ENCODE measurements at regions not wholly inside any gene's neighbourhood (a gene's known extent, or its start where the extent isn't known, plus 50 kb on each side); places are given as distances from the start of the nearest gene placed in this dataset.

- DNase-seq, result no peak
These were observed 503.2 kb upstream of the MKI67 start for GRCh38 chr10:128629111-128630096.

- no peak for DNase-seq
These were observed 504.6 kb upstream of the MKI67 start for GRCh38 chr10:128630787-128631252.

GRCh38 chr10:128631801-128632241 lies 505.6 kb upstream of the MKI67 start:
- no peak for DNase-seq

- DNase-seq, result no peak
These were observed 506.5 kb upstream of the MKI67 start for GRCh38 chr10:128632694-128633093.

GRCh38 chr10:128633864-128634540 lies 507.8 kb upstream of the MKI67 start:
- no peak for DNase-seq

GRCh38 chr10:128642023-128642422 lies 515.8 kb upstream of the MKI67 start:
- DNase-seq, result no peak

- DNase-seq, result no peak
These were observed 516.3 kb upstream of the MKI67 start for GRCh38 chr10:128642502-128642901.

GRCh38 chr10:128643658-128644057 lies 517.4 kb upstream of the MKI67 start:
- DNase-seq, result no peak

GRCh38 chr10:128645486-128645885 lies 519.3 kb upstream of the MKI67 start:
- DNase-seq, result no peak

GRCh38 chr10:128646956-128647355 lies 520.7 kb upstream of the MKI67 start:
- DNase-seq, result no peak

- no peak for DNase-seq
These were observed 531.3 kb upstream of the MKI67 start for GRCh38 chr10:128657548-128657947.

GRCh38 chr10:128660726-128661125 lies 534.5 kb upstream of the MKI67 start:
- DNase-seq, result no peak

- DNase-seq, result no peak
These were observed 535.4 kb upstream of the MKI67 start for GRCh38 chr10:128661404-128662197.

GRCh38 chr10:128662520-128662919 lies 536.3 kb upstream of the MKI67 start:
- no peak for DNase-seq

GRCh38 chr10:128664729-128665128 lies 538.5 kb upstream of the MKI67 start:
- DNase-seq, result no peak

- DNase-seq, result no peak
These were observed 549.2 kb upstream of the MKI67 start for GRCh38 chr10:128675405-128675804.

- no peak for DNase-seq
These were observed 553.9 kb upstream of the MKI67 start for GRCh38 chr10:128680116-128680515.

- DNase-seq, result no peak
These were observed 558.0 kb upstream of the MKI67 start for GRCh38 chr10:128684215-128684614.

GRCh38 chr10:128686630-128687278 lies 560.5 kb upstream of the MKI67 start:
- DNase-seq, result no peak

- no peak for DNase-seq
These were observed 561.2 kb upstream of the MKI67 start for GRCh38 chr10:128687408-128687807.

GRCh38 chr10:128687927-128688549 lies 561.8 kb upstream of the MKI67 start:
- no peak for DNase-seq

GRCh38 chr10:128689667-128690066 lies 563.4 kb upstream of the MKI67 start:
- DNase-seq, result no peak
